OCI-LY3 (cell line): ENCODE measurements at regions not wholly inside any gene's neighbourhood (a gene's known extent, or its start where the extent isn't known, plus 50 kb on each side); places are given as distances from the start of the nearest gene placed in this dataset.

Experiments
- EZH2phosphoT487 ChIP-seq: fragments of 200-600 bp; shearing (Covaris generic); IDR thresholded peaks from 2 replicates; pipeline ENCODE4 v1.6.1; 2018; ENCODE audit warnings: antibody characterized with exemption, mixed run types, low read depth
- TF ChIP-seq, protein P1 (sequence below): fragments of 200-600, 300-600 bp; sonication (generic); IDR thresholded peaks from 2 replicates; pipeline ENCODE4 v1.5.1; 2014; ENCODE audit warnings: antibody characterized with exemption, low read length, low read depth

DNA sequence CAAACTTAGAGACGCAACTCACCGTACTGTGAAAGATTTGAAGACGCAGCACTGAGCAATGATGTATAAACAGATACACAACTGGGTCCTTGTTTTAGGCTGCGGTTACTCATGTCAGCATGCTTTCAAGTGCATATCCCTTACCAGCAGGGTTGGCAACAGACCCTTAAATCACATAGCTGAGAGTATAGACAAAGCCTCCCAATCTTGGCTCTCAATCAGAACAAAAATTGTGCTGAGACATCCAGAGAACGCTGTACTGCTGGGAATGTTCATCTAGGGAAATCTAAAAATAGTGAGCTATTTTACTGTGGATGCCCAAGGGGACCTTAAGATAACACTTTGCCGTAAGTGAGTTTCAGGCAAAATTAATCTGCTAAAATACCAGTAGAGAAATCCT, 84.4 kb upstream of the NUDT7 start:
- no peak for TF ChIP-seq EZH2phosphoT487
- TF ChIP-seq, protein P1, sequence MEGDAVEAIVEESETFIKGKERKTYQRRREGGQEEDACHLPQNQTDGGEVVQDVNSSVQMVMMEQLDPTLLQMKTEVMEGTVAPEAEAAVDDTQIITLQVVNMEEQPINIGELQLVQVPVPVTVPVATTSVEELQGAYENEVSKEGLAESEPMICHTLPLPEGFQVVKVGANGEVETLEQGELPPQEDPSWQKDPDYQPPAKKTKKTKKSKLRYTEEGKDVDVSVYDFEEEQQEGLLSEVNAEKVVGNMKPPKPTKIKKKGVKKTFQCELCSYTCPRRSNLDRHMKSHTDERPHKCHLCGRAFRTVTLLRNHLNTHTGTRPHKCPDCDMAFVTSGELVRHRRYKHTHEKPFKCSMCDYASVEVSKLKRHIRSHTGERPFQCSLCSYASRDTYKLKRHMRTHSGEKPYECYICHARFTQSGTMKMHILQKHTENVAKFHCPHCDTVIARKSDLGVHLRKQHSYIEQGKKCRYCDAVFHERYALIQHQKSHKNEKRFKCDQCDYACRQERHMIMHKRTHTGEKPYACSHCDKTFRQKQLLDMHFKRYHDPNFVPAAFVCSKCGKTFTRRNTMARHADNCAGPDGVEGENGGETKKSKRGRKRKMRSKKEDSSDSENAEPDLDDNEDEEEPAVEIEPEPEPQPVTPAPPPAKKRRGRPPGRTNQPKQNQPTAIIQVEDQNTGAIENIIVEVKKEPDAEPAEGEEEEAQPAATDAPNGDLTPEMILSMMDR: no peak
